ENCODE measurements at regions not wholly inside any gene's neighbourhood (a gene's known extent, or its start where the extent isn't known, plus 50 kb on each side); places are given as distances from the start of the nearest gene placed in this dataset.
A peak's percentile ranks its signal among the peaks of the same experiment; 100 is the strongest.

GRCh38 chr13:76690611-76691010, 195.6 kb downstream of the KCTD12 start:
- no peak overlapping the region for H3K4ac ChIP-seq (ENCODE audit: low read depth, low read length)
- H3K36me3 ChIP-seq (ENCODE audit: control insufficient read depth in 1 of 2, insufficient read depth in 2 of 2, low read length in 2 of 2), result no peaks in the 10 kb centered on the region
- H4K91ac ChIP-seq (ENCODE audit: low read depth, low read length), result no peak overlapping the region
- H3K79me2 ChIP-seq (ENCODE audit: control insufficient read depth, insufficient read depth, low read length, poor library complexity), result no peaks in the 10 kb centered on the region
- no peak overlapping the region for H3K9ac ChIP-seq (ENCODE audit: low read length)
- no peak overlapping the region for H3K23ac ChIP-seq (ENCODE audit: low read length)
- H3K4me3 ChIP-seq (ENCODE audit: low read depth, low read length), result no peak overlapping the region
- H3K4me2 ChIP-seq (ENCODE audit: low read length), result no peak overlapping the region
- no peak overlapping the region for H3K14ac ChIP-seq (ENCODE audit: low read length)
- H3K79me1 ChIP-seq (ENCODE audit: low read length), result peaks cover 9% of the 10 kb centered on the region
- no peak overlapping the region for H2BK120ac ChIP-seq (ENCODE audit: insufficient read depth, low read length, poor library complexity)
- H3K9me3 ChIP-seq (ENCODE audit: insufficient read depth, low read depth, low read length), result no peaks in the 10 kb centered on the region
- no peak overlapping the region for H4K8ac ChIP-seq (ENCODE audit: low read depth, low read length)
- peak overlapping the region; percentile 43 for H2BK12ac ChIP-seq (ENCODE audit: low read length)
- no CpG with 5 or more reads among the region's 2 CpGs for WGBS (ENCODE audit: extremely low coverage, insufficient coverage, insufficient read length)
- DNase-seq, result no peak
- H3K27ac ChIP-seq (ENCODE audit: low read depth, low read length), result no peak overlapping the region
- H3K27me3 ChIP-seq (ENCODE audit: insufficient read depth, low read length), result no peaks in the 10 kb centered on the region
- no peak overlapping the region for H3K18ac ChIP-seq (ENCODE audit: low read length)
- peaks cover 0 to 2% of the 10 kb centered on the region in 2 experiments for H3K4me1 ChIP-seq (ENCODE audit: control insufficient read depth in 1 of 2, insufficient read depth in 2 of 2, low read length in 2 of 2)
- H4K12ac ChIP-seq (ENCODE audit: low read depth, low read length), result no peak overlapping the region
- H2BK5ac ChIP-seq (ENCODE audit: low read depth, low read length, poor library complexity), result no peak overlapping the region
- no peak overlapping the region for H2AFZ ChIP-seq (ENCODE audit: insufficient read depth, low read length, poor library complexity)
- no peak overlapping the region for H2AK5ac ChIP-seq (ENCODE audit: low read length)

GRCh38 chr13:76687467-76687866, 198.7 kb downstream of the KCTD12 start:
- Histone ChIP-seq H3K14ac (ENCODE audit: low read length) (no peak overlapping the region), H2BK120ac (ENCODE audit: insufficient read depth, low read length, poor library complexity) (peak overlapping the region; percentile 61), H3K4me2 (ENCODE audit: low read length) (no peak overlapping the region), H2AK5ac (ENCODE audit: low read length) (no peak overlapping the region), H4K91ac (ENCODE audit: low read depth, low read length) (peak overlapping the region; percentile 45), H4K12ac (ENCODE audit: low read depth, low read length) (no peak overlapping the region), H3K79me2 (ENCODE audit: control insufficient read depth, insufficient read depth, low read length, poor library complexity) (no peaks in the 10 kb centered on the region), H3K4ac (ENCODE audit: low read depth, low read length) (no peak overlapping the region), H3K36me3 (ENCODE audit: control insufficient read depth in 1 of 2, insufficient read depth in 2 of 2, low read length in 2 of 2) (no peaks in the 10 kb centered on the region), H3K27ac (ENCODE audit: low read depth, low read length) (no peak overlapping the region), H4K8ac (ENCODE audit: low read depth, low read length) (no peak overlapping the region), H3K18ac (ENCODE audit: low read length) (no peak overlapping the region), H3K79me1 (ENCODE audit: low read length) (peaks cover 5% of the 10 kb centered on the region), H2BK12ac (ENCODE audit: low read length) (peak overlapping the region; percentile 69), H3K27me3 (ENCODE audit: insufficient read depth, low read length) (no peaks in the 10 kb centered on the region), H2AFZ (ENCODE audit: insufficient read depth, low read length, poor library complexity) (no peak overlapping the region), H2BK5ac (ENCODE audit: low read depth, low read length, poor library complexity) (peak overlapping the region; percentile 36), H3K23ac (ENCODE audit: low read length) (no peak overlapping the region), H3K4me3 (ENCODE audit: low read depth, low read length) (no peak overlapping the region), H3K9ac (ENCODE audit: low read length) (no peak overlapping the region), H3K4me1 (ENCODE audit: control insufficient read depth in 1 of 2, insufficient read depth in 2 of 2, low read length in 2 of 2) (peaks cover 0 to 2% of the 10 kb centered on the region in 2 experiments), H3K9me3 (ENCODE audit: insufficient read depth, low read depth, low read length) (no peaks in the 10 kb centered on the region)
- no peak for DNase-seq
- no CpG with 5 or more reads among the region's 4 CpGs for WGBS (ENCODE audit: extremely low coverage, insufficient coverage, insufficient read length)

GRCh38 chr13:76685938-76686337, 200.3 kb downstream of the KCTD12 start:
- H3K79me2 ChIP-seq (ENCODE audit: control insufficient read depth, insufficient read depth, low read length, poor library complexity), result no peaks in the 10 kb centered on the region
- no peak overlapping the region for H3K14ac ChIP-seq (ENCODE audit: low read length)
- H3K9ac ChIP-seq (ENCODE audit: low read length), result no peak overlapping the region
- no peak overlapping the region for H3K23ac ChIP-seq (ENCODE audit: low read length)
- no peaks in the 10 kb centered on the region for H3K36me3 ChIP-seq (ENCODE audit: control insufficient read depth in 1 of 2, insufficient read depth in 2 of 2, low read length in 2 of 2)
- no peak overlapping the region for H2BK120ac ChIP-seq (ENCODE audit: insufficient read depth, low read length, poor library complexity)
- no peak overlapping the region for H3K18ac ChIP-seq (ENCODE audit: low read length)
- peaks cover 5% of the 10 kb centered on the region for H3K79me1 ChIP-seq (ENCODE audit: low read length)
- H3K4ac ChIP-seq (ENCODE audit: low read depth, low read length), result no peak overlapping the region
- H2BK12ac ChIP-seq (ENCODE audit: low read length), result no peak overlapping the region
- H3K4me2 ChIP-seq (ENCODE audit: low read length), result no peak overlapping the region
- H2AK5ac ChIP-seq (ENCODE audit: low read length), result no peak overlapping the region
- H4K8ac ChIP-seq (ENCODE audit: low read depth, low read length), result no peak overlapping the region
- no peak overlapping the region for H2AFZ ChIP-seq (ENCODE audit: insufficient read depth, low read length, poor library complexity)
- no peaks in the 10 kb centered on the region for H3K27me3 ChIP-seq (ENCODE audit: insufficient read depth, low read length)
- DNase-seq, result peak; percentile 27 to 67
- no peak overlapping the region for H4K12ac ChIP-seq (ENCODE audit: low read depth, low read length)
- no peaks in the 10 kb centered on the region for H3K9me3 ChIP-seq (ENCODE audit: insufficient read depth, low read depth, low read length)
- H3K27ac ChIP-seq (ENCODE audit: low read depth, low read length), result no peak overlapping the region
- H2BK5ac ChIP-seq (ENCODE audit: low read depth, low read length, poor library complexity), result no peak overlapping the region
- peak overlapping the region; percentile 73 for H4K91ac ChIP-seq (ENCODE audit: low read depth, low read length)
- peaks cover 0 to 2% of the 10 kb centered on the region in 2 experiments for H3K4me1 ChIP-seq (ENCODE audit: control insufficient read depth in 1 of 2, insufficient read depth in 2 of 2, low read length in 2 of 2)
- H3K4me3 ChIP-seq (ENCODE audit: low read depth, low read length), result no peak overlapping the region
- WGBS (ENCODE audit: extremely low coverage, insufficient coverage, insufficient read length), result no CpG with 5 or more reads among the region's 5 CpGs

- no peak overlapping the region for H3K14ac ChIP-seq (ENCODE audit: low read length)
These were observed 201.9 kb downstream of the KCTD12 start for GRCh38 chr13:76684336-76684735.

More at GRCh38 chr13:76684336-76684735, 201.9 kb downstream of the KCTD12 start:
- DNase-seq, result no peak
- Histone ChIP-seq H2AFZ (ENCODE audit: insufficient read depth, low read length, poor library complexity) (no peak overlapping the region), H4K8ac (ENCODE audit: low read depth, low read length) (no peak overlapping the region), H2BK120ac (ENCODE audit: insufficient read depth, low read length, poor library complexity) (no peak overlapping the region), H3K9ac (ENCODE audit: low read length) (no peak overlapping the region), H3K23ac (ENCODE audit: low read length) (no peak overlapping the region), H2BK5ac (ENCODE audit: low read depth, low read length, poor library complexity) (no peak overlapping the region), H3K4me2 (ENCODE audit: low read length) (no peak overlapping the region), H3K27ac (ENCODE audit: low read depth, low read length) (peak overlapping the region; percentile 69), H3K79me1 (ENCODE audit: low read length) (peaks cover 5% of the 10 kb centered on the region), H3K4me1 (ENCODE audit: control insufficient read depth in 1 of 2, insufficient read depth in 2 of 2, low read length in 2 of 2) (peaks cover 0 to 2% of the 10 kb centered on the region in 2 experiments), H4K91ac (ENCODE audit: low read depth, low read length) (no peak overlapping the region), H2BK12ac (ENCODE audit: low read length) (no peak overlapping the region), H3K36me3 (ENCODE audit: control insufficient read depth in 1 of 2, insufficient read depth in 2 of 2, low read length in 2 of 2) (no peaks in the 10 kb centered on the region), H3K4me3 (ENCODE audit: low read depth, low read length) (no peak overlapping the region), H3K79me2 (ENCODE audit: control insufficient read depth, insufficient read depth, low read length, poor library complexity) (no peaks in the 10 kb centered on the region), H3K18ac (ENCODE audit: low read length) (no peak overlapping the region), H2AK5ac (ENCODE audit: low read length) (no peak overlapping the region), H3K27me3 (ENCODE audit: insufficient read depth, low read length) (no peaks in the 10 kb centered on the region), H4K12ac (ENCODE audit: low read depth, low read length) (no peak overlapping the region), H3K9me3 (ENCODE audit: insufficient read depth, low read depth, low read length) (no peaks in the 10 kb centered on the region), H3K4ac (ENCODE audit: low read depth, low read length) (no peak overlapping the region)
- WGBS (ENCODE audit: extremely low coverage, insufficient coverage, insufficient read length), result no CpG with 5 or more reads among the region's 1 CpG

Data from trophoblast cell (in vitro differentiated cells and primary cell).